ENCODE measurements at regions not wholly inside any gene's neighbourhood (a gene's known extent, or its start where the extent isn't known, plus 50 kb on each side); places are given as distances from the start of the nearest gene placed in this dataset.

GRCh38 chr2:167613471-167613870 is 633.9 kb downstream of the STK39 start:
- TF ChIP-seq REST (IDR thresholded peaks at IDR 0.05) (no peak), NR2F2 (IDR thresholded peaks at IDR 0.05) (no peak), RXRA (IDR thresholded peaks at IDR 0.05) (no peak), YY1 (IDR thresholded peaks at IDR 0.05) (no peak), CTCF (IDR thresholded peaks at IDR 0.05; ENCODE audit: low read depth, low read length, missing input control) (no peak), MAX (IDR thresholded peaks at IDR 0.05) (no peak)
- TF ChIP-seq, protein P1, sequence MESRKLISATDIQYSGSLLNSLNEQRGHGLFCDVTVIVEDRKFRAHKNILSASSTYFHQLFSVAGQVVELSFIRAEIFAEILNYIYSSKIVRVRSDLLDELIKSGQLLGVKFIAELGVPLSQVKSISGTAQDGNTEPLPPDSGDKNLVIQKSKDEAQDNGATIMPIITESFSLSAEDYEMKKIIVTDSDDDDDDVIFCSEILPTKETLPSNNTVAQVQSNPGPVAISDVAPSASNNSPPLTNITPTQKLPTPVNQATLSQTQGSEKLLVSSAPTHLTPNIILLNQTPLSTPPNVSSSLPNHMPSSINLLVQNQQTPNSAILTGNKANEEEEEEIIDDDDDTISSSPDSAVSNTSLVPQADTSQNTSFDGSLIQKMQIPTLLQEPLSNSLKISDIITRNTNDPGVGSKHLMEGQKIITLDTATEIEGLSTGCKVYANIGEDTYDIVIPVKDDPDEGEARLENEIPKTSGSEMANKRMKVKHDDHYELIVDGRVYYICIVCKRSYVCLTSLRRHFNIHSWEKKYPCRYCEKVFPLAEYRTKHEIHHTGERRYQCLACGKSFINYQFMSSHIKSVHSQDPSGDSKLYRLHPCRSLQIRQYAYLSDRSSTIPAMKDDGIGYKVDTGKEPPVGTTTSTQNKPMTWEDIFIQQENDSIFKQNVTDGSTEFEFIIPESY (IDR thresholded peaks at IDR 0.05) = no peak
- no peak for DNase-seq (ENCODE audit: low spot score)
- H3K9me3 ChIP-seq (ENCODE audit: control insufficient read depth in 4 of 4, low read length in 3 of 4) = no peaks in the 10 kb centered on the region
- H3K27me3 ChIP-seq (ENCODE audit: control insufficient read depth in 4 of 4, insufficient read depth in 4 of 4, low read length in 3 of 4) = no peaks in the 10 kb centered on the region
- no peak overlapping the region for H3K27ac ChIP-seq (ENCODE audit: low read depth in 1 of 2, low read length in 2 of 2)
- no peak overlapping the region for H3K9ac ChIP-seq (ENCODE audit: low read depth in 1 of 2, low read length in 2 of 2)
- no peaks in the 10 kb centered on the region for H3K4me1 ChIP-seq (ENCODE audit: control insufficient read depth in 4 of 4, insufficient read depth in 4 of 4, low read length in 3 of 4)
- H3K4me3 ChIP-seq (ENCODE audit: low read depth in 1 of 3, low read length in 3 of 3) = no peak overlapping the region
- 76% methylated on average over 1 of the region's 1 CpG for WGBS
- no peaks in the 10 kb centered on the region for H3K36me3 ChIP-seq (ENCODE audit: control insufficient read depth in 4 of 4, insufficient read depth in 3 of 4, low read depth in 1 of 4, low read length in 3 of 4)

- Histone ChIP-seq H3K9me3 (ENCODE audit: control insufficient read depth in 4 of 4, low read length in 3 of 4) (no peaks in the 10 kb centered on the region), H3K4me3 (ENCODE audit: low read depth in 1 of 3, low read length in 3 of 3) (no peak overlapping the region), H3K27ac (ENCODE audit: low read depth in 1 of 2, low read length in 2 of 2) (no peak overlapping the region), H3K27me3 (ENCODE audit: control insufficient read depth in 4 of 4, insufficient read depth in 4 of 4, low read length in 3 of 4) (no peaks in the 10 kb centered on the region), H3K9ac (ENCODE audit: low read depth in 1 of 2, low read length in 2 of 2) (no peak overlapping the region), H3K36me3 (ENCODE audit: control insufficient read depth in 4 of 4, insufficient read depth in 3 of 4, low read depth in 1 of 4, low read length in 3 of 4) (no peaks in the 10 kb centered on the region), H3K4me1 (ENCODE audit: control insufficient read depth in 4 of 4, insufficient read depth in 4 of 4, low read length in 3 of 4) (no peaks in the 10 kb centered on the region)
- DNase-seq (ENCODE audit: low spot score) = no peak
- no peak for TF ChIP-seq CTCF (IDR thresholded peaks at IDR 0.05; ENCODE audit: low read depth, low read length, missing input control)
- no peak for TF ChIP-seq RXRA (IDR thresholded peaks at IDR 0.05)
- TF ChIP-seq YY1 (IDR thresholded peaks at IDR 0.05) = no peak
- no peak for TF ChIP-seq ATF3 (IDR thresholded peaks at IDR 0.05)
- no peak for TF ChIP-seq MAX (IDR thresholded peaks at IDR 0.05)
- TF ChIP-seq GABPA (IDR thresholded peaks at IDR 0.05 in 1 of 2, conservative IDR thresholded peaks at IDR 0.05 in 1 of 2) = no peak
- TF ChIP-seq FOXA2 (IDR thresholded peaks at IDR 0.05) = no peak
- TF ChIP-seq TAF1 (conservative IDR thresholded peaks at IDR 0.05) = no peak
- TF ChIP-seq SP1 (IDR thresholded peaks at IDR 0.05) = no peak
- TF ChIP-seq, protein P1 (IDR thresholded peaks at IDR 0.05) = no peak
- TF ChIP-seq EGR1 (IDR thresholded peaks at IDR 0.05; ENCODE audit: low read depth in 2 of 2) = no peak
- TF ChIP-seq HNF4A (conservative IDR thresholded peaks at IDR 0.05) = no peak
- TF ChIP-seq HNF4G (IDR thresholded peaks at IDR 0.05) = no peak
- TF ChIP-seq RAD21 (IDR thresholded peaks at IDR 0.05) = no peak
- TF ChIP-seq NR2F2 (IDR thresholded peaks at IDR 0.05) = no peak
These were observed 638.9 kb downstream of the STK39 start for GRCh38 chr2:167608487-167608886.
